NCI-H2107 treated with DMSO at 0.1 percent for 48 hours (cell line): ENCODE measurements at regions not wholly inside any gene's neighbourhood (a gene's known extent, or its start where the extent isn't known, plus 50 kb on each side); places are given as distances from the start of the nearest gene placed in this dataset.

Experiments
- DNase-seq: peaks from one replicate; lab custom pipeline; 2025; ENCODE audit not compliant: unreplicated experiment; lab: John Stamatoyannopoulos, UW

DNA sequence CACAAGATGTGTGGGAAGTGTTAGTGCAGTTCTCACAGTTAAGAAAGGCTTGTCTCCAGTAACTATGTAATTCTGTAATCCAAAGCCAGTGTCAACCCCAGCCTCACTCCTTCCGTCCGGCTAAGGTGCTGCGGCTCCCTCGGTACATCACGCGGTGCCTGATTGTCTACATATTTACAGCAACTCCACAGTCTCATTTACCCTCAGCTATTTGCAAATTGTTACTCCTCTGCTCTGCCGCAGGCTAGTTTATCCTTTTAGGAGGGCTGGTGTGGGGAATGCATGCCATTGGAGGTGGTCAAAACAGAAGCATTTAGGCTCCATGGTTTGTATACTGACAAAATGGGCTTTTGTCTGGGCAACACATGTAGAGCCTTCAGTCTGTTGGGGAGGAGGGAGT is 358.3 kb downstream of the METTL15 start:
- DNase-seq: no peak

DNA sequence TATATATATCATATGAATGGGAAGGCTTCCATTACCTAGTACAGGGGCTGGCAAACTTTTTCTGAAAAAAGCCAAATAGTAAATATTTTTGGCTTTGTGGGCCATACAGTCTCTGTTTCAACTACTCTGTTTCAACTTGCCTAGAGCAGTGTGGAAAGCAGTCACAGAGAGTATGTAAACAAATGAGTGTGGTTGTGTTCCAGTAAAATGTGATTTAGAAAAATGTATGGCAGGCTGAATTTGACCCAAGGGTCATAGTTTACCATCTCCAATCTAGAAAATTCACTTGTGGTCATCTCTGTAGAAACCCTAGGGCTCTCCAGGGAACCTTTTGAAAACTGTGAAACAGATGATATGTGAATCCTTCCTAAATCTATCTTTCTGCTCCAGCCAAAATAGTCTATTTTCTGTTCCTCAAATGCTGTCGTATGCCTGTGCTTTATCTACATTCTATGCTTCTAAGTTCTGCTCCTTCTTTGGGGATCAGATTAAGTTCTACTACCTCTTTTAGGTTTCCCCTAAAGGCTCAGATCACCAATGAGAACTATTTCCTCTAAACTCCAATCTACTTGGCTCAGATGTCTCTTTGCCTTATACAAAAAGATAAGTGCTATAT is 356.2 kb downstream of the METTL15 start:
- no peak for DNase-seq

DNA sequence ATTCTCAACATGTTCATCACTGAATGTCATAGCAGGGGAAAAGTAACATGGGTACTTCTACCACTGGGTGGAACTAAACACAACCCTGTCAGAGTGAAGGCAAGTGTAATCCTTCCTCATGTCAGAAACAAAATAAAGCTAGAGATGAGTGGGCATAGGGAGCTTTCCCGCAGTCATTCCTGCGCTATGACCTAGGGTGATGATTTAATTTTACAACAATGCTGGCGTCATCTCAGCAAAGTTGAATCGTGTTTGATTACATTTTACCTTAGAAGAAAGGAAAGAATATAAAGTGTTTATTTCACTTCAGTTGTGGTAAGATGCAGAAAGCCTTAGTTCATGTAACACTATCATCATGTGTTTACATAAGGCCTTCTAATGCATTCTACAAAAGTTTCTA is 355.6 kb downstream of the METTL15 start:
- DNase-seq: no peak

DNA sequence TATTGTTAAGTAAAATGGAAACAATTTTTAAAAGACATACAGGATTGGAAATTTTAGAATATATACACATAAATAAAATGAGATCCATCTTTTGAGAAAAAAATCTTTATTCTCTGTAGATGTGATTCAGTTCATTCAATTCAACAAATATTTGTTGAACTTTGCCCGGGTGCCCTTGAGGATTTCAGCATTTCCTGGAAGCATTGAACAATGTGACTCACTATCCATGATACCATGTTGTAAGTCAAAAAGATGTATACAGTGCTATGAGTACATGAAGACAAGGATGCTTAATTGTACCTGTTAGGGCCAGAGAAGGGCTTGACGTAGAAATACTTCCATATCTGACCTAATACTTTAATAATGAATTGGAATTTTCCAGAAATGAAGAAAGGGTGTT is 353.7 kb downstream of the METTL15 start:
- no peak for DNase-seq

DNA sequence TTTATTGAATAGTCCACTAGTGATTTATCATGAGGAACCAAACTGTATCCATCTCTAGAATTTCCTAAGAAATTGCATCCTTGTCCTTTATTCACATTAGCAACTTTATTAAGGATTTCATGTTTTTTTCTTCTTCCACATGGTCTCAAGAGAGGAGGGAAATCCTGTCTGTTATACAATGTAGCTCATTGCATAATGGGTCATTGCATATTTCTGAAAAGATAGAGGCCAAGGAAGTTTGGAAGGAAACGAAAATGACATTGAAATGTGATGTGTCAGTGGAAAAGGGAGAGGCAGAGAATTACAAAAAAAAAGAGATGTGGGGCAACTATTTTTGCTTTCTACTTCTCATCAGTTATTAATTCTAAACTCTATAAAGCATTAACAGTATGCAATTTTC is 353.1 kb downstream of the METTL15 start:
- no peak for DNase-seq

DNA sequence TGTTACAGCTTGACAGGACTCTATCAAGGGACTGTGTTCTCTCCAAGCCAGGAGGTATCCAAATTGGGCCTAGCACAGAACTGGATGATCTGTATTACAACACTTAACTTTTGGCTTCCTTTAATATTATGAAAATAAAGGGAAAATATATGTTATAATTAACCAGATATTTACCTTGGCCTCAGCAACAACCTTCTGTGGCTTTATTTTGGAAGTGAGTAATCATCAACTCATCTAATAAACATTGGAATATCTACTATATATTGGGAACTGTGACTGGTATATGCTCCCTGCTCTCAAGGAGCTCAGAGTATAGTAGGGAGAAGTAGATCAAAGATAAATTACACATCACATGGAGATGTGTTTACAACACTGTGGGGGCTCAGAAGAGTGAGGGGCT is 352.2 kb downstream of the METTL15 start:
- no peak for DNase-seq

DNA sequence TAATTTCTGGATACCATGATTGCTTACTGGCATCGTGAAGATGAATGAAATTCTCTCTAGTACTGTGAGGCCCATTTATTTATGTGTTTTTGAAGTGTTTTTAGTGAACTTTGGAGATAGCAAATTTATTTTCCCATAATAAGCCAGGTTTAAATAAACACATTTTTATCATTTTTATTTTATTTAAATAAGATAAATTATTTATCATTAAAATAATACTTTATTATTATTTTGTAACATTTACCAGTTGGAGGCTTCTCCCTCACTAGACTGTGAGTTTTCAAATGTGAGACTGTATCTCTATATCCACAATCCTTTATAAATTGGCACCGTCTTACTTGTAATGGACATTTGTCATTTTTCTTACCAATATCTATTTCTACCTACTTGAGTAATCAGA is 351.7 kb downstream of the METTL15 start:
- no peak for DNase-seq

DNA sequence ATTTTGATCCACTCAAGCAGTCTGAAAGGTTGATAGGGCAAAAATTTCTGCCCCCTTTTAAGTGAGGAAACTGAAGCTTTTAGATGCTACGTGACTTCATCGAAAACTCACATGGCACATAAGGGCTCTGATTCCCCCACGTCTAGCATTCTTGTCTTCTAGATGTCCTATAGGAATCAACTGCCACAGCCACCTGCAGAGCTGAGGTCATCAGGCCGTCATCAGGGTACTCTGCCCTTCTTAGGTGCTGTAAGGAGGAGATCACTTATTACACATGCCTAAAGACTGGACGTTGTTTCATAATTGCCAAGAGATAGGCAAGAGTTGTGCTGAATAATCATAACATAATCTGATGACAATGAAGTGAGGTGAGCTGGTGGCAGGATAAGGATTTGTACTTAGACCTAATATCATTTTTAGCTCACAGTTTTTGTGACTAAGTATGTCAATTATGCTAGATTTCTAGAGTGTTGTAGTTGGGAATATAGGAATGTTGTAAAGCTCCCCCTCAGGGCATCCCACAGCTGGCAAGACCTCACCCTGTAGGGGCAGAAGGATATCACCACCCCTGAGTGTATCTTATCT is 349.4 kb downstream of the METTL15 start:
- no peak for DNase-seq

DNA sequence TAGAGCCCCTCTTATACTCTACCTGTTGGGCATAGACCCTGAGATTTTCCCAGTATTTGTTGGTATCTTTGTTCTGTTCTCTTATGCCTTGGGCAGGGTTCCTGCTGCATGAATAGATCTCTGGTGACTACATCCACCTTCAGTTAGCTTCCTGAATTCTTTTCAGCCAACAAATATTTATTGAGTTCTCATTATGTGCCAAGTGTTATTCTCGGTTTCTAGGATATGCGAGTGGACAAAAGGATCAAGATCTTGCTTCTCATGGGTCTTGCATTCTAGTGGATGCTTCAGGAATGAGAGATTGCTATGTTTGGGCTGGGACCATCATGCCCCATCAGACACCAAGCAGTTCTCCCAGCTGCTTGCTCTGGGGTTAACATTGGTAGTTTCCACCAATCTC is 340.0 kb downstream of the METTL15 start:
- no peak for DNase-seq

DNA sequence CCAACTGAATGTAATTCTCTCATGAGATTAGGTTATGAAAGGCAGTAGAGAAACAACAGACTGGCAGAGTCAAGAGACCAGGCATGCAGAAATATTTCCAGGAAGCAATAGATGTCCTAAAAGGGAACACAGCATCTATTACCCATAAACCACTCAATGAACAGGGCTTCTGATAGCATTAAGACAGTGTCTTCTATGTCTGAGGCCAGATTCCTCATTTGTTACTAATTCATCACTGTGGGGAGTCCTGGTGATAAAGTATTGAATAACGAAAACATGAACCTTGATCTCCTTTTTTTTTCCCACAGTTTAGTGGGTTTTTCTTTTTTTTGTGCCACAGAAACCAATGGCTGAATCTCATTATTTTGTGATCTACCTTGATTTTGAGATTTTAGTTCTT is 339.0 kb downstream of the METTL15 start:
- DNase-seq: no peak

DNA sequence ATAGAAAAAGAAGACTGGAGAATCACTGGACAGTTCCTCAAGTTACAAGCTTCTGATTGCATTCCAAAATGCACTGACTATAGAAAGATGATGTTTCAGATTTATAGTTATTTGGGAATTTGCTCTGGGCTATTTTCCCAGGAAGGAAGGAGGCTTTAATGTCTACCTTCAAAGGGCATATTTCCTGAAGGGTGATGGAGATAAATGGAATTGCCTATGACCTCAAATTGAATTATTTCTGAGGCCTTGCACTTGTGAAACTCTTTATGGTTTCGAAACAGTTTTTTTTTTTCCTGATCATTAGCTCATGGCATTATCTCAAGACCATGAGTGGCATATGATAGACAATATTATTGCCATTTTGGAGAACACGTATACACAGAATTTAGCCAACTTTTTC is 333.9 kb downstream of the METTL15 start:
- no peak for DNase-seq

DNA sequence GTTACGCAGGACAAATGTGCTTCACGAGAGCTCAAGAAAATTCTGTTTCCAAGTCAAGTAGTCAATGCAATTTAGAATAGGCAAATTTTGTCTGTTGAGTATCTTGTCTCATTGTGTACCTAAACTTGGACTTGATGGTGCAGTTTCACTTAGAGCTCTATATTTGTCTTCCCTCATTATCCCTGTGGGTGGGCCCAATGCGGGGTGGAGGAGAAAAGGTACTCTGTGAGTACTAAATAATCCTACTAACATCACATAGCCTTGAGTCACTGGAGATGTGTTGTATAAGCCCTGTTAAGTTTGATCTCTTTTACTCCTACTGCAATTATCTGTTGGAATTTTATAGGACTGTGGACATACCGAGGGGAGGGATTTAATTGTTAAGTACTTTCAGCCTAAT is 331.2 kb downstream of the METTL15 start:
- no peak for DNase-seq

DNA sequence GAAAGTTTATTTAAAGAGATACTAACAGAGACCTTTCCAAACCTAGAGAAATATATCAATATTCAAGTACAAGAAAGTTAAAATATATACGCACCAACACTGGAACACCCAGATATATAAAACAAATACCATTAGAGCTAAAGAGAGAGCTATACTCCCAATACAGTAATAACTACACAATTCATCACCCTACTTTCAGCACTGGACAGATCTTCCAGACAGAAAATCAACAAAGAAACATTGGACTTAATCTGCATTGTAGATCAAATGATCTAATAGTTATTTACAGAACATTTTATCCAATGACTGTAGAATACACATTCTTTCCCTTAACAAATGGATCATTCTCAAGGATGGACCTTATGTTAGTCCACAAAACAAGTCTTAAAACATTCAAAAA is 311.9 kb downstream of the METTL15 start:
- no peak for DNase-seq

DNA sequence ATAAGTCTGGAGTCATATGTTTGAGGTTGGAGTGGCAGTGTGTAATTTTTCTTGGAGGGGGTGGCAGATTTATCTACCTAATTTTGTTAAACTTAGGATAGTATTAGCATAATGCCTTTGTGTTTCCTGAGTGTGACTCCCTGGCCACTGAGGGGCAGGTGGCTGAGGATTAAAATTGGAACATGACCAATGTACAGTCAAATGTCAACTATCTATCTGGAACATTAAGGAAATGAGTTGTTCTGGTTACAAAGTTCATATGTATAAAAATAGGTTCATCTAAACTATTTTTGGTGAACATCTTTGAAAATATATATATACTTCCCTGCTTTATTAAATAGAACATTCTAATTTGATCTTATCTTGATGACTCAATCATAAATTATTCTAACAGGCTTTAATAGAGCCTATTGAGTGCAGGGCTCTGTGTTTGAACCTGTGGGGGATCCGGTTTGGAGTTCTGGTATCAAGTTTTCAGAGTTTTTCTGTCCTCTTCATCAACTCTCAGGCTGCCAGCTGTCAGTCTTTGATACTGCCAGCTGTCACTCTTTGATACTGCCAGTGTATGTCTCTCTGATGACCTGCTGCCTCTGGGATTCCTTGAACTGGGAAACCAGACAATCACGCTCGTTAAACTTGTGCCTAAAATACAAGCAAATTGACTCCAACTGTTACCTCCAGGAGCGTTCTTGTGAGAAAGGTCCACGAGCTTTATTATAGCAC is 309.6 kb downstream of the METTL15 start:
- DNase-seq: no peak

DNA sequence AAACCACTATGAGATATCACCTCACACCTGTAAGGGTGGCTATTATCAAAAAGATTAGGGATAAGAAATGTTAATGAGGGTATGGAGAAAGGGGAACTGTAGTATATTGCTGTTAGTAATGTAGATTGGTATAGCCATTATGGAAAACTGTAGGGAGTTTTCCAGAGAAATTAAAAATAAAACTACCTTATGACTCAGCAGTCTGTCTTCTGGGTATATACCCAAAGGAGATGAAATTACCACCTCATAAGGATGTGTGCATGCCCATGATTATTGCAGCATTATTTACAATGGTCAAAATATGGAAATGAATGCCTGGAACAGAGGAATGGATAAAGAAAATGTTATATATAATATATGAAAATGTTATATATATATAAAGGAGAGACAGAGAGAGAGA is 303.8 kb downstream of the METTL15 start:
- DNase-seq: no peak

DNA sequence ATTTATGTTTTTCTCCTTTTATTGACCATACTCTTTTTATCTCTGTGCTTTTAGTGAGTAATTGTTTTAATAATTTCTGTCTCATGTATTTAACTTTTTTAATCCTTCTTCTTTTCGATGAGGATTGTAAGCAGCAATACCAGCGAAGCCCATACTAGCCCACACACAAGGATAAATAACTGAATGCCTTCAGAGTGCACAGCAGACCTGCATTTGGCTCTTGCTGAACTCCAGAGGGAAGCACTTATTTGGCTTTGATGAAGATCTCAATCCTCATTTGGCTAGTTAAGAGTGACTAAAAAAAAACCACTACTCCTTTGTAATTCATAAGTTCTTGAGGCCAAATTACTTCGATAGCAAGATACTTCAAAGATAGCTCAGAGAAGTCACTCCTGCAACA is 293.3 kb downstream of the METTL15 start:
- DNase-seq: no peak

DNA sequence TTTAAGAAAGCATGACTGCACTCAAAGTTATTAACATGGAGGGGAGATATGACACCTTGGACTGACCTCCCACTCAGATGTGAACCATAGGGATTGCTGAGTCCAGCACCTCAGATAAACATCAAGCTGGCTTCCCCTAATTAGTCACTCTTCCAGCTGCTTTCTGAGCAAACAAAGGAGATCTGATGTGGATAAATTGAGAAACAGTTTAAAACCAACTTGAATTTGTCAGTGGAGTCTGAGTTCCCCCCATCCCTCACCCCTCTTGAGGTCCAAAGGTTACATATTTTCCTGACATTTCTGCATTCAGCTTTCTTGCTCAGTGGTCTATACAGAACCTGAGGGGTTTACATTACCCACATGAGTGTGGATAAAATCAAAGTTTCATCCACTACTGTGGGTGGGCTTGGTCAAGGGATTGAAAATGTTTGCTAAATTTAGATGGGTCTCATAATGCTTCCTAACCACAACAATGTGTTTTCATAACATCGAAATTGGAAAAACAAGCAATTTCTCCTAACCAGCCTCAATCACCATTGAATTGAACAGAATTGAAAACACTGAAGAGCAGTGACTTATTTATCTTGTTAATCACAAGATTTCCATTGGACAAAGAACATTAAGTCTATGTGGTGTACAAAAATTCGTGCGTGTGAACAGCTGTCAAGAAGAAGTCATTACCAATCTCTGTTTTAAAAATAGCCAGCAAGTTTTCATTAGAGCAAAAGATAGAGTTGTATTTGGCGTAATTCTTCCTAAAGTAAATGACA is 292.3 kb downstream of the METTL15 start:
- DNase-seq: no peak

DNA sequence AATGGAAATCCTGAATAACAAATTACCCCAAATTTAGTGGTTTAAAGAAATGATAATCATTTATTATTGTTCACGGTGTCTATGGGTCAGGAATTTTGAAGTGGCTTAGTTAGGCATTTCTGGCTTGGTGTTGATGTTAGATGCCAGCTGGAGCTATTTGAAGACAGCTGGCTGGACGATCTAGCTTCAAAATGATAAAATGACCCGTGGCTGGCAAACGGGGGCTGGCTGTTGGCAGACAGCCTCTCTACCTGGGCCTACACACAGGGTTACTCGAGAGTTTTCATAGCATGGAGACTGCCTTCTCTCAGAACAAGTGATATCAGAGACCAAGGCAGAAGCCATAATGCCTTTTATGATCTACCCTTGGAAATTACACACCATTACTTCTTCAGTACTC is 285.2 kb downstream of the METTL15 start:
- DNase-seq: no peak

DNA sequence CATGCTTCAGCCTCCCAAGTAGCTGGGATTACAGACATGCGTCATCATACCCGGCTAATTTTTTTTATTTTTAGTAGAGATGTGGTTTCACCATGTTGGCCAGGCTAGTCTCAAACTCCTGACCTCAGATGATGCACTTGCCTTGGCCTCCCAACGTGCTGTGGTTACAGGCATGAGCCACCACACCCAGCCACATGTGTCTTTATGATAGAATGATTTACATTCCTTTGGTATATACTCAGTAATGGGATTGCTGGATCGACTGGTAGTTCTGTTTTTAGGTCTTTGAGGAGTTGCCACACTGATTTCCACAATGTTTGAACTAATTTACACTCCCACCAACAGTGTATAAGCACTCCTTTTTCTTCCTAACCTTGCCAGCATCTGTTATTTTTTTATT is 276.2 kb downstream of the METTL15 start:
- DNase-seq: no peak

DNA sequence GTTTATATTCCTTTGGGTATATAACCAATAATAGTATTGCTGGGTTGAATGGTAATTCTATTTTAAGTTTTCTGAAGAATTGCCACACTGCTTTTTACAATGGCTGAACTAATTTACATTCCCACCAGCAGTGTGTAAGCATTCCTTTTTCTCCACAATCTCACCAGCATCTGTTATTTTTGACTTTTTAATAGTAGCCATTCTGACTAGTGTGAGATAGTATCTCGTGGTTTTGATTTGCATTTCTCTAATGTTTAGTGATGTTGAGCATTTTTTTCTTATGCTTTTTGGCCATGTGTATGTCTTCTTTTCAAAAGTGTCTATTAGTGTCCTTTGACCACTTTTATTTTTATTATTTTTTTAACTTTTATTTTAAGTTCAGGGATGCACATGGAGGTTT is 275.3 kb downstream of the METTL15 start:
- no peak for DNase-seq
